GM18505 (cell line): ENCODE measurements at regions not wholly inside any gene's neighbourhood (a gene's known extent, or its start where the extent isn't known, plus 50 kb on each side); places are given as distances from the start of the nearest gene placed in this dataset.

ENCODE experiments used
- ATAC-seq: cut with Tn5 transposase; IDR thresholded peaks from one replicate; pipeline ENCODE4 v1.9.1; 2021; ENCODE audit not compliant: unreplicated experiment
- POLR2A ChIP-seq: IDR thresholded peaks from 4 replicates; pipeline ENCODE4 v1.6.1; 2011; ENCODE audit warnings: borderline replicate concordance; ENCODE audit not compliant: insufficient read depth, insufficient read length; ENCODE audit errors: extremely low read depth

DNA sequence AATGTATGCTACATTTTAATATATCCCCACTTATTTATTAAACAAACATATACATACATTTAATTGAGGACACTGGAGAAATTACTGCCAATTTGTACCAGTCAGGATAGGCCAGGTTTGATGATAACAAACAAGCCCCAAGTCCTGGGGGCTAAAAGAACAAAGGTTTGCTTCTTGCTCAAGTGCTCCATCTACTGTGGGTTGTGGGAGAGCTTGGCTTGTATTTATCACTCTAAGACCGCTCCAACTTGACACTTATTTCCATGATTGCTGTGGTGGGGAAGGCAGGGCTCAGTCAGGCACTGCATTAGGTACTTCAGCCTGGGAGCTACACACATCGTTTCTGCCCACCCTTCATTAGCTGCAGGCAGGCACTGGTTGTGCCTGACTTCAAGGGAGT, 136.6 kb upstream of the ZNF32 start:
- no peak for ATAC-seq
- no peak for TF ChIP-seq POLR2A

- no peak for TF ChIP-seq POLR2A
- ATAC-seq, result no peak
These were observed 134.1 kb upstream of the ZNF32 start for GRCh38 chr10:43782814-43783213.

DNA sequence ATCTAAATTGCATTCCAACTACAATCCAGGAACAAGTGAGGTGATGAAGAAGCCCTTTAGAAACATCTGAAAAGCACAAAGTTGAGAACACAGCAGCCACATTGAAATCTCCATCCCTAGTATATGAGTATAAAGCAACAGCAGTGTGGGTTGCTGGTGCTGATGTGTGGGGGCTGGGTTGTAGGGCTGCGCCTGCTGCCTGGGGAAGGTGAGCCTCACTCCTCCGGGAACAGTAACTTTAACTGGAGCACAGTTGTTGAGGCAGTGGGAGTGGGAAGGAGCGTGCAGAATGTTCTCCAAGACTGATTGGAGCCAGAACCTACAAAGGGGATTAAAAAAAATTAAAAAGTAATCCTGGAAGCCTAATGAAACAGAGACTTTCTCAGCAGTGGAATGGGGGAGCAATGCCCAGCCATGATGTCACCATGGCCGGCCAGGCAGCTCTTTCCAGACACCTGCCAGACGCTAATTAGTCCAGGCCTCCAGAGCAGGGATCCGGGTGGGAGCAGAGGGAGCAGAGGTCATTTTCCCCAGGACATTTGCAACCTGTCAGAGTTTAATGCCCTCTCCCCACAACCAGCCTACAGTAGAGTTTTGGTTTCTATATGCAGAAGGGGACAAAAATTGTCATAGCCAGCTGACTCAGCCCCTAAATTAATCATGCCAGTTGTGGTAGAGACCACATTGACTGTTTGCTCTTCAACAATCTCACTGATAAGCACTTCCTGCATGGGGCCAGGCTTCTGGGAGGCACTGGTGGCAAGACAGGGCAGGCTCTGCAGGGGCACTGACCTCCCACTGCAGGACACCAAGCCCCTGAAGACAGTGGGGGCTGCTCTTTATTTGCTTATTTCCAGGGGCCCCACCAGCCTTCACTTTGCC, 133.0 kb upstream of the ZNF32 start:
- peak; percentile 53 for ATAC-seq
- no peak for TF ChIP-seq POLR2A

DNA sequence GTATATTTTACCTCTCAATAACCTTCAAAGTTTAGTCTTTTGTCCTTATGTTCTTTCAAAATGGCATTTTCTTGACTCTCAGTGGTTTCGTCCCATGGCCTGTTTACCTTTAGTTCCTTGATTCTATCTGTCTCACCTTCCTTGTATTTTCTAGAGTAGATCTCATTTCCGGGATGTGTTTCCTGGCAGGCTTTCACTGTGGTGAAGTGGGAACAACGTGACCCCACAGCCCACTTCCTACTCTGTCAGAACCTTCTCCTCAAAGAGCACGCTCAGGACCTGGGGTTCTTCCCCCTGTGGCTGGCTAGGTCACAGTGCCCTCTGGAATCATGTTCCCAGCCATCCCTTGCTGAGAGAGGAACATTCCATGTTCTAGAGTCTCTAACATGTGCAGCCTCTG, 129.9 kb upstream of the ZNF32 start:
- TF ChIP-seq POLR2A, result no peak
- no peak for ATAC-seq

DNA sequence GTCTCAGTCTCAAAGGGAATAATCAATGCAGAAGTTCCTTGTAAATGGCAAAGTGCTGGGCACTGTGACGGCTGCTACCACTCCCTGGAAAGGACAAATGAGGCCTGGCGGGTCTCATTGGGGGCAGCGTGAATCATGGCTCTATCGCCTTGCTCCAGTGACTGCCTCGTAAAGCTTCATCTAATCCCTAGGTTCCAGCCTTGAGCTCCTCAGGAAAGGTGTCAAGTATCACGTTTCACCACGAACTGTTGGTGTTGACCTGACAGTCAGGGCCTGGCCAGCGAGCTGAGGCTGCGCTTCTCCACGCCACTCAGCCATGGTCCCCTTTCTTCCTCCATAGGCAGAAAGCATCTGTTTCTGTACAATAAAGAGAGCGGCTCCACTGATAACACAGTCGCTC, 126.7 kb upstream of the ZNF32 start:
- no peak for ATAC-seq
- TF ChIP-seq POLR2A, result no peak

GRCh38 chr10:43774234-43774769, 125.6 kb upstream of the ZNF32 start:
- ATAC-seq, result no peak
- no peak for TF ChIP-seq POLR2A

- no peak for ATAC-seq
- no peak for TF ChIP-seq POLR2A
These were observed 125.1 kb upstream of the ZNF32 start for GRCh38 chr10:43773736-43774135.

DNA sequence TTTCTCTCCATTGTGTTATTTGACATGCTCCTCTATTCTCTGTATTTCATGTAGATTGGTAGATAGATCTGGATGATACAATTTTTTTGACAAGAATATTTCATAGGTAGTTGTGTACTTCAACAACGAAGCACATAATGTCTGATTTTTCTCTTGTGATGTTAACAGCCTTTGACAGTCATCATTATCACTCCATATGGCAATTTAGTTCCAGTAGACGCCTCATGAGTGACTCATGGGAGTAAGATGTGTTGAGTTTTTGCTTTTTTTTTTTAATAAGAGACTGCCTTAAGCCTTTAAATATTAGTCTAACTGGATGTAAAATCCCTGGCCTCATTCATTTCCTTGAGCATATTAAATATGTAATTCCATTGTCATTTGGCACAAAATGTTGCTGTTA, 123.5 kb upstream of the ZNF32 start:
- ATAC-seq, result no peak
- TF ChIP-seq POLR2A, result no peak

DNA sequence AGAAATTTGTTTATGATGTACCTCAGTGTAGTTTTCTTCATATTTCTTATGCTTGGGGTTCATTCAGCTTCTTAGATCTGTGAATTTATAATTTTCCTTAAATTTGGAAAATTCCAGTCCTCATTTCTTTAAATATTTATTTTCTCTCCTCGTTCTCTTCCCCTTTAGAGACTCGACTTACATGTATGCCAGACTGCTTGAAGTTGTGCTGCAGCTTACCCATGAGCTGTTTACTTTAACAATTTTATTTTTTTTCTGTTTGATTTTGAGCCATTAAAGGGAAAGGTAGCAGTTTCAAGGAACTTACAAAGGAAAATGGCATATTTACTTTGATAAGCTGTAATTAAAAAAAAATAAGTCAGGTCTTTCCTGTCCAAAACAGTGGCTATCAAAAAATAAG, 123.0 kb upstream of the ZNF32 start:
- no peak for ATAC-seq
- TF ChIP-seq POLR2A, result no peak

- TF ChIP-seq POLR2A, result no peak
- ATAC-seq, result no peak
These were observed 116.8 kb upstream of the ZNF32 start for GRCh38 chr10:43765516-43765915.

DNA sequence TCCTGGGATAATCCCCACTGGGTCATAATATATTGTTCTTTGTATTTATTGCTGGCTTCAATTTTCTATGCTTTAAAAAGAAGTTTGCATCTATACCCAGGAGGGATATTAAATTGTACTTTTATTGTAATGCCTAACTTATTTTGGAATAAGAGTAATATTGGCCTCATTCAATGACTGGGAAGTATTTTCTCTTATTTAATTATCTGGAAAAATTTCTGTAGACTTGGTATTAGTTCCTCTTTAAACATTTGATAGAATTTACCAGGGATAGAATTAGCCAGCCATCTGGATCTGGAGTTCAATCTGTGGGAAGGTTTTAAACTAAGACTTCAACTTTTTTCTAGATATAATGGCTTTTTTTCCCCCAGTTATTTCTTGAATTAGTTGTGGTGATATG, 115.2 kb upstream of the ZNF32 start:
- no peak for TF ChIP-seq POLR2A

DNA sequence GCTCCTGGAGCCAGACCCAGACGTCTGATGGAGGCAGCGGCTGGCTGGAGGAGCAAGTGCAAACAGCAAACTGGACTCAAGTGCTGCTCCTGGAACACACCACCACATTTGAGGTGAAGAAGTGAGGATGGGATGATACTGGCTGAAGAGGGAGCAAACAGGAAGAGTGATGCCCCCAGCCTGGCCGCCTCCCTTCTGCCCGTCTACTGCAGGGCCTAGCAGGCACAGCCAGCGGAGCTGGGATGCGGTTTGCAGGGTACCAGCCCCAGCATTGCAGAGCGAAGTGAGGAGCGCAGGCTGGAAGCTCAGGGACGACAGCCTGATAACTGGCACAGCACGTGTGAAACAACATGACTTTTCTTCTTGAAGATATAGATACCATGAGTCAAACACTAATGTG, 111.8 kb upstream of the ZNF32 start:
- no peak for TF ChIP-seq POLR2A
- ATAC-seq, result no peak

More for the DNA sequence above, 115.2 kb upstream of the ZNF32 start:
- no peak for ATAC-seq

GRCh38 chr10:43759216-43759615, 110.5 kb upstream of the ZNF32 start:
- TF ChIP-seq POLR2A, result no peak
- no peak for ATAC-seq

- ATAC-seq, result no peak
- no peak for TF ChIP-seq POLR2A
These were observed 107.7 kb upstream of the ZNF32 start for GRCh38 chr10:43756341-43756740.
